HG03039 (cell line): ENCODE measurements at regions not wholly inside any gene's neighbourhood (a gene's known extent, or its start where the extent isn't known, plus 50 kb on each side); places are given as distances from the start of the nearest gene placed in this dataset.
"Not testable (repeated sequence)": the region's sequence is repeated elsewhere in the genome, so short reads cannot be mapped to it uniquely, and the experiment has no call there.

Source experiments
- ATAC-seq: cut with Tn5 transposase; IDR thresholded peaks from one replicate; pipeline ENCODE4 v1.9.1; 2021; ENCODE audit warnings: mild to moderate bottlenecking, moderate library complexity; ENCODE audit not compliant: unreplicated experiment

DNA sequence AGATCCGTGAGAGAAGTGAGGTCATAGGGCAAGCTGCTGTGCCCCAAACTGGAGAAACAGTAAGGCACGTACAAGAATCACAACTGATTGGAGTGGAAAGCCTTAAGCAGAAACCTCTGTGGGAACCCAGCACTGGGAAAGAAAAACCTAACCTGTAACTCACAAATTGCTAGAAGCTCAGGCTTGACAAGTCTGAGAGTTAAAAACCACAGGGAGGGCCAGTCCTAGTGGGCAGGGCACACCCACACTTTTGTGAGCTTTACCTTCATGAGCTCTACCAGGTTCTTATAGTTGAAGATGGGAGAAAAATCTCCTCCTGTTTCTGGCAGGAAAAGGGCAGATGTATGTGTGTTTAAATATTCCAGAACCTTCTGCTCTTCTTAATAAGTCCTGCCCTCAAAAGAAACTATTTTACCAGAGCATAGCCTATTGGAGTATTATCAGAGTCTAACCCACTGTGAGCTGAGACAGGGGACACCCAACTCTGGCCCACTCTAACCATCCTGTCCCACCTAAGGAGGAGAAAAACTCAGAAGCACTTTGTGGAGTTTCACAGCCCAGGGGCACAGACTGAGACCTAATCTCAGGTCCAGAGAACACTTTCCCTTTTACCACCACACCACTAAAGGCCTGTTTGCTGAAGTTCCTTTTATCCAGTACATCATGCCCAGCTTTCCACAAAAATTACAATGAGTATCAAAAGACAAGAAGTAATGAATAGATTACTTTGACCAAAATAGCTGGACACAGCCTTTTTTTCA is 1265.7 kb upstream of the CHAC2 start:
- ATAC-seq: no peak

DNA sequence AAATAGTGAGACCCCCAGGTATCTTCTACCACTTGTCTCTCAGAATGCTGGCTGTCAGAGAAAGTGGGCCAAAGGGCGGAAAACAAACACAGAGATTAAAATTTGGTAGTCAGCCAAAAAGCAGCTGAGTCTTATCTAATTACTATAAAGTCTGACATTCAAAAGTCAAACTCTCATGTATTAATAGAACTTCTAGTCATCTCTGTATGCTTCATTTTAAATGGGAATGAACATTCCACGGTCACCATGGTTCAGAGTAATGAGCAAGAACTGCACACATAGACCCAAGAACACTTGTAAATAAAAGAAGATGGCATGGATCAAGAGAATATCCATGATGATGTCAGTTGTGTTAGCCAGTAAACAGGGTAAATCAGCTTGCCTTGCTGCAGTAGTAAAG is 1267.0 kb upstream of the CHAC2 start:
- no peak for ATAC-seq

DNA sequence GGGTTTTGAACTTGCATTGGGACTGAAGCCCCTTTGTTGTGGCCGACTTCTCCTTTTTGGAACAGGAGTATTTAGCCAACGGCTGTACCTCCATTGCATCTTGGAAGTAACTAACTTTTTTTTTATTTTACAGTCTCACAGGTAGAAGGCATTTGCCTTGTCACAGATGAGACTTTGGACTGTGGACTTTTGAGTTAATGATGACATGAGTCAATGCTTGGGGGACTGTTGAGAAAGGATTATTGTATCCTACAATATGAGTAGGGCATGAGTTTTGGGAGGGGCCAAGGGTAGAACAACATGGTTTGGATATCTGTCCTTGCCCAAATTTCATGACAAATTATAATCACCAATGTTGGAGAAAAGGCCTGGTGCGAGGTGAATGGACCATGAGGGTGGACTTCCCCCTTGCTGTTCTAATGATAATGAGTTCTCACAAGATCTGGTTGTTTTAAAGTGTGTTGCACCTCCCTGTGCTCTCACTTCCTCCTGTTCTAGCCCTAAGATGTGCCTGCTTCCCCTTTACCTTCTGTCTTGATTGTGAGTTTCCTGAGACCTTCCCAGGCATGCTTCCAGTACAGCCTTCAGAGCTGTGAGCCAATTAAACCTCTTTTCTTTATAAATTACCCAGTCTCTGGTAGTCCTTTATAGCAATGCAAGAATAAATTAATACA is 1269.4 kb upstream of the CHAC2 start:
- ATAC-seq: no peak

DNA sequence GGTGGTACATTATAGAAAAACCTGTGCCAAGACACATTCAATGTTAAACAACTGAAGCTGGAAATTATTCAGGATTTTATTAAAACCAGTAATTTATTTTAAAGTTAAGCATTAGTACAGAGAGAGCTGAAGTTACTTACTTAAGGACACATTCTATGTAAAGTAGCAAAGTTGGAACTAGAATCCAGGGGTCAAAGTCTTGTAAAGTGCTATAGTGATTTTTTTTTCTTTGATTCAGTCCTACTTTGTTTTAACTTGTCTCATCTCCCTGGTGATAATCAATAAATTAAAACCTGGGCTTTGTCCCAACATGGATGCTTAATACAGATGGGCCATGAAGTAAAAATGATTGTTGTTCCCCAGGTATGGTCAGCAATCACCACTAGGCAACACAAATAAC is 1271.8 kb upstream of the CHAC2 start:
- ATAC-seq: no peak

DNA sequence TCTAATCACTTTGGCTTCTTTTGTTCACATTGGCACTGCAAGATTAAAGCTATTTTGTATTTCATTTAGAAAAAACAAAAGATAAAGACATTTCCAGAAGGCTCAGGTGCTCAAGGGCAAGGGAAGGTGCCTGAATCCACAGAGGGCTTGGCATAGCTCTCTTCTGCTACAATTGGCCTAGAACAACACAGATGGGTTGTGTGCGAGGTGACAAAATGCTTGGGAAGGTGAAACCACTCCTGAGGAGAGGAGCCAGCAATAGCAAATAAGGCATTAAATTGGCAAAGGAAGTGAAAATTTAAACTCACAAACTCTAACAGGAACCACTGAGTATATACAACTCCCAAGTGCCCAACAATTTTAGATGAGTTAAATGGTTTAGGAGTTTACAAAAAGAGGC is 1290.4 kb upstream of the CHAC2 start:
- ATAC-seq: no peak

DNA sequence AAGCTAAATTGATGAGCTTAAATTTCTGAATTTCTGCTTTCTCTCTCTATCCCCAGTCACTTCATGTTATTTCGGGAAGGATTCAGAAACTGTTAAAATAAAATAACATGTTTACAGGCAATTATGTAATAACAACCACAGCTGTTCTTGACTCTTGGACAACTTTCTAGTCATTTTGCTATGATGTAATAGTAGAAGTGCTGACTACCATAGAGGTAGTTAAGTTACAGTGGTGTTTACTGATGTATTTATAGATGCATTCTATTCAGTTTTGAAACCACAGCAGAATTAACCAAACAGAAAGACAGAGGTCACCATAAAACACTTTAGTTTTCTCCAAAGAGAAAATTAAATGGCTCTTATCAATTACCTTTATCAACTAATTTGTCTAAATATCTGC is 1292.0 kb upstream of the CHAC2 start:
- ATAC-seq: no peak

DNA sequence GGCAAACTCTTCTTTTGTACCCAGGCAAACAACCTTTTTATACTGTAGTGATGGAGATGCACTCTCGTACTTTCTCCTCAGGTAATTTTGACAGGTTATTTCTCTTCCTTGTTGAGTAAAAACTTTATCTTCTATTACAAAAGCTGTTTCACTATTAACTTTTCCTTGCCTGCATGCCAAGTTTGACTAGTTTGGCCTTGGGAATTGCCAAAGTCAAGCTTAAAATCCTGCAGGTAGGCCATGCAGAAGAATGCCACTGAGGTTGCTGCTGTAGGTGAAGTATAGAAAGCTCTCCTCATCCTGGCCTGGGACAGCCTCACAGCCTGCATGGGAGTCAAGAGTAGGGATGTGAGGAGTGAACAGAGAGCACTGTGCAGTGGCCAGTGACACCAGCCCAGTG is 1293.5 kb upstream of the CHAC2 start:
- no peak for ATAC-seq

DNA sequence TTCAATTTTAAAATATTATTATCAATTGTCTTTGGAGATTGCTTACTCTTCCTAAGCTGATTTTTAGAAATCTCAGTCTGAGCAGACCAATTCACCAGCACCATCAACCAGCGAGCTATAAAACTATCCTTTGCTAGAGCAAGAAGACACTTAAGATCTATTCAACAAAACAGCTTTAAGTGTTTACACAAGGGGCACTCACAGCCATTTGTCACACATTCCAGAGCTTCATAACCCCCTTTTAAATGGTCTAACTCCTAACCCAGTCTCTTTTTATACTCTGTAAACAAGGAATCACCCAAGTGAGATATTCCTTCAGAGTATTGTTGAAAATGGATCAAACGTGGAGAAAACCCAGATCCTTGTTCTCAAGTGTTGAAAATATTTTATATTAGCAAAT is 1294.1 kb upstream of the CHAC2 start:
- no peak for ATAC-seq

DNA sequence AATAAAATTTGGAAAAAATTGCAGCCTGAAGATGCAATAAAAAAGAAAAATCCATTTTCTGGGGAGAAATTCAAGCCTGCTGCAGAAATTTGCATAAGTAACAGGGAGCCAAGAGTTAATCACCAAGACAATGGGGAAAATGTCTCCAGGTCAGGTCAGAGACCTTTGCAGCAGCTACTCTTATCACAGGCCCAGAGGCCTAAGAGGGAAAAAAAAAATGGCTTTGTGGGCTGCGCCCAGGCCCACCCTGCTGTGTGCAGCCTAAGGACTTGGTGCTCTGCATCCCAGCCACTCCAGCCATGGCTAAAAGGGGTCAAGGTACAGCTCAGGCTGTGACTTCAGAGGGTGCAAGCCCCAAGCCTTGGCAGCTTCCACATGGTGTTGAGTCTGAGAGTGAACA is 1297.1 kb upstream of the CHAC2 start:
- ATAC-seq: not testable (repeated sequence)

DNA sequence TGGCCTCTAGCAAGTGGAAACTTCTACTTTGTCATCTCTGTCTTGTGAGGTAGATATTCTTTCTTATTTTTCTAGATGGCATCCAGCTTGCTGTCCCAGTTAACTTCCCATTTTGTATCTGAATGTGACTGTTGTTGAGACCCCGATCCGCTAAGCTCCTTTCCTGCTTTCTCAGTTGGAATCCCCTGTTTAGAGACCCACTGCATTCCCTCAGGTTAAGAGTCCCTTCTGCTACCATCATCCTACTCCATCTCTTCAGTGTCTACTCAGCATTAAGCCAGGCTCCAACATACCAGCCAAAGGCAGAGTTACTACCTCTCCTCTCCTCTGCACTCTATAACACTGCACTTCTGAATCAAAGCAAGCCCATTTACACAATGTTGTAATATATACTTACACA is 1300.4 kb upstream of the CHAC2 start:
- no peak for ATAC-seq

DNA sequence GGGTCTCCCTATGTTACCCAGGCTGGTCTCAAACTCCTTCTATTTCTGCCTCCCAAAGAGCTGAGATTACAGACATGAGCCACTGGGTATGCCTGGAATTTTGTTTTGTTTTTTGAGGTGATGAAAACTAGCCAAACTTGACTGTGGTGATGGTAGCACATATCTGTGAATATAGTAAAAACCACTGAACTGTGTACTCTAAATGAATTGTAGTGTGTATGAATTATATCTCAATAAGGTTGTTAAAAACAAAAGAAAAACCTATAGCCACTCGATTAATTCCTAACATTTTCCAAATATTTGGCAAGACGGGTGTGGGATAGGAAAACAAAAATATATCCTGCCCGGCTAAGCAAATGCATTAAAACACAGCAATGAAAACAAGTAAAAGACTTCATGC is 1302.3 kb upstream of the CHAC2 start:
- no peak for ATAC-seq

DNA sequence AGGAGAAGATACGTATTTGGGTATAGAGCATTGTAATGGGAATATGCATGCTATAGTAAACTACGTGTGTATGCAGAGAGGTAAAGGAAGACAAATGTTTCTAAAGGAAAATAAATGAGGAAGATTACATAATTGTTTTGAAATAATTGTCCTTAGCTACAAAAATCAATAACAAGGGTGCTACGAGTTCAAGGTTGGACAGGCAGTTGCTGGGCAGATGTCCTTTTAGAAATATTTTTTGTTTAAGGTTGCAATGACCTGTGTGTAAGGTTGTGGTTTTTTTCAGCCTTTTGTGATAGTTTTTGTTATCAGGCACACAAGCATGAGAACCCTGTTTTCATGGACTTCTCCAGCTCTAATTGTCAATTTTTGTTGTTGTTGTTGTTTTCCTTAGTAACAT is 1304.1 kb upstream of the CHAC2 start:
- ATAC-seq: no peak

DNA sequence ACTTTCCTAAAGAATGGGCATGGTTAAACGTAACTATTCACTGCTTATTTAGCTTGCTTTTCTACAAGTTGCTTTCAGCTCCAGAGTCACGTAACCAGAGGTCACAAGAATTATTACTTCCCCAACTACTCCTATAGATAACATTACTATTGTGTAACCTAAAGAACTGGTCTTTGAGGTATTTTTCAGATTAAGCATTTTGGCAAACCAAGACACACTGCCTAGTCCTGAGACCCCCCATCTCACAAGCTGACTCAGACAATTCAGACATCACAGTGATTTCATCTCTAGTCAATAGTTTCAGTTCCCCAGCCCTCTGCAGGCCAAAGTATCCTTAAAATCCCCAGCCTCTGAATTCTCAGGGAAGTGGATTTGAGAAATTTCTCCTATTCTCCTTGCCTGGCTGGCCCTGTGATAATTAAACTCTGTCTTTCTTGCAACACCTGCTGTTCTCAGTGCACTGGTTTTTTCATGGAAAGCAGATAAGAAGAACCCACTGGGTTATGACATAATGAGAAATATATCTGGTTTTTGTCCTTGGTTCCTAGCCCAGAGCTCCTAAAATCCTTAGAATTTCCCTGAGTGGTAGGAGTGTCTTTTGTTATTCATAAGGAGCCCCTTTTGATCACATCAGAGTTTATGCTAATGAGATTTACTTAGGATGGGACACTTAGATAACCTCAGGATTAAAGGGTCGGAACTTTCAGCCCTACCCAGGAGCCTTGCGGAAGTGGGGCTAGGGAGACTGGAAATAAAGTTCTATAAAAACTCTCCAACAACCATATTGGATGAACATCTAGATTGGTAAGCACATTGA is 1310.8 kb upstream of the CHAC2 start:
- no peak for ATAC-seq

DNA sequence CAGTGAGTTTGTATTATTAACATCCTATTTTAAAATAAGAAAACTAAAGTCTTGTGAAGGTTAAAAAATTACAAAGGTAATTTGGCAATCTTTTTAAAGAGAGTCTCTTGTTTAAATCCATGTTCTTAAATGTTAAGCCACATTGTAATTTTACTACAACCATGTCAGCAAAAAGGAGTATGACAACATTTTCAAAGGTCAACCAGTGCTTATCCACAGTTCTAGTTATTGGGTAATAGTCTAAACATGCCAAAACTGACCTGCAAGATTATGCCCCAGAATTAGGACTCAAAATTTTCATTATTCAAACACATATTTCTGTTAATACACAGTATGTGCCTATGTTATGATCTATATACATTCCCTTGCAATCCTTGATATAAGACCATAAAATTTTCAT is 1312.6 kb upstream of the CHAC2 start:
- no peak for ATAC-seq

DNA sequence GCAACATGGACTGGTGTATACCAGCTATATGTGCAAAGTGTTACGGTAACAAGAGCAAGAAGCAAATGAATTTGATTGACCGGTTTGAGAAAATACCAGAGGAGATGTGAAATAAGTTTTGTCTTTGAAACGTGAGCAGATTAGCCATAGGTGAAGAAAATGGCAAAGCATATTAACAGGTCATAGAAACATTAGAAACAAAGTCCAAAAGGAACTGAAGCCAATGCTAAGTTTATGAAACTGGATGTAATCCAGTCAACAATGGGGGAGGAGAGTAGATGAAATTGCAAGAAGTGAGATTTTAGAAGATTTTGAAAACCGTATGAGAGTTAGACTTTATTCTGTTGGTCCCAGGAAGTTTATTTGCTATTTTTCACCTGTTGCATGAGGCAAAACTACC is 1315.4 kb upstream of the CHAC2 start:
- ATAC-seq: no peak

DNA sequence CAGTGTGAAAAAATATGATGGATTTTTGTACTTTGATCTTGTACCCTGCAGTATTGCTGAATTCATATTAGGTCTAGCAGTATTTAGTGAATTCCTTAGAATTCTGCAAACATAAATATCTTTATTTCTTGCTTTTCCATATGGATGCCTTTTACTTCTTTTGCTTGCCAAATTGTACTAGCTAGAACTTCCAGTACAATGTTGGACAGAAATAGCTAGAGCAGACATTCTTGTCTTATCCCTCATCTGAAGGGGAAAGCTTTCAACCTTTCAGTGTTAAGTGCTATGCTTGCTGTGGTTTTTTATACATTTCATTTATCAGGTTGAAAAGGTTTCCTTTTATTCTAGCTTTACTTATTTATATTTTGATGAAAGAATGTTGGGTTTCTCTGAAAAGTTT is 1321.9 kb upstream of the CHAC2 start:
- no peak for ATAC-seq

DNA sequence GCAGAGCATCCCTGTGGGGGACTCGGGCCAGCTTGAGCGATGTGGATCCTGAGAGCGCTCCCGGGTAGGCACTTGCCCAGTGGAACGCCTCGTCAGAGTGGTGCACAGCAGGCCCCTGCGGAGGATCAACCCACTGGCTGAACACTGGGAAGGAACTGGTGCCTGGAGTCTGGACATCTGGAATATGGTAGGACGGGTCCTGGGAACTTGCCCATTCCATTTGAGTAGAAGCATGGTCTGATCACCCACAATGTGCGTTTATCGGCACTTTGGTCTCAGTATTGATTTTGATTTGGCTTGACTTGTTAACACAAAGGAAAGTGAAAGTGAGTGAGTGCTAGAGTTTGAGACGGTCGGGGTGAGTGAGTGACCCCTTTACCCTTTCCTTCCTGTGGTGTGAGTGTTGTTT is 1336.2 kb upstream of the CHAC2 start:
- no peak for ATAC-seq

DNA sequence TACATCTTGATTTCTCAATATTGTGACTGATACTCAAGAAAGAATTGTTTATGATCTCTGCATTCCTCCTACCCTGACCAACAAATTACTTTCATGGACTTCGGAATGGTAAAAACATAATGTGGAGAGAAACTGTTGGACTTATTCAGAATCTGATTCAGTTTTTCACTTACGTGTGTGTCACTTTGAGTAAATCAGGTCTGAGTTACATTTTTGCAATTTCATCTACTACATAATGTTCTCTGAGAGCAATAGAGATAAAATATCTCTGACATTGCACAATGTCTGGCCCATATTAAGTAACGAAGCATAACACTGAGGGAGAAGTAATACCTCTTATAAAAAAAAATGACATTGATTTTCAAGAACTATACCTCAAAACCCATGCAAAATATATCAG is 1337.9 kb upstream of the CHAC2 start:
- no peak for ATAC-seq

DNA sequence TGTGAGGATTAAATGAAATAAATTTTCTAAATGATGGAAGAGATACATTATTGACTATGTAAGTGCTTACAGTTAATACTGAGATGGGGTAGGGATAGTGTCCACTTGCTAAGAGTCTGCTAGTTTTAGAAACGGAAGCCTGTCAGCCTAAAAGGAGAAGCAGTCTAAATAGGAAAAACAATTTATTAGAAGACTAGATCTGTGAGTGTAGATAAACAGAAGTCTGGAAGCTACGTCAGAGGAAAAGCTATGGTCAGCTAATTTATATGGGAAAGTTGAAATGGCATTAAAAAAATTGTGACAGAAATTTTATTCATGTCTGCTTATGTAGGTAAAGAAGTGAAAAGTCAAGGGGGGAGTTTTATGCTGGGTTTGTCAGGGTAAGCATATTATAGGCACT is 1338.4 kb upstream of the CHAC2 start:
- no peak for ATAC-seq

DNA sequence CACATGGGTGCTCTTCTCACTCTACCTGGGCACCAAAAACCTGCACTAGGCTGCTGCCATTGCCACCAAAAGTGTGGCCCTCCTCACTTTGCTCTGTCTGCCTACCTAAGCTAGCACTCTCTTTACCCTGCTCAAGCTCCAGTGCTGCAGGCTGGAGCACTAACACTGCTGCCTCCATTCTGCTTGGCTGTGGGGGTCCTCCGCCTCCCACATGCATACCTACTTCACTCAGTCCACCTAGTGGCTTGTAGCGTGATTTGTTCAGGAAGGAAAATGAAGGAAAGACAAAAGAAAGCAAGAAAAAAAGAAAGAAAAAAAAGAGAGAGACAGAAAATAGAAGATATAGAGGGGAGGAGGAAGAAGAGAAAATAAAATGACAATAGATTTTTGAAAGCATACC is 1339.4 kb upstream of the CHAC2 start:
- no peak for ATAC-seq

DNA sequence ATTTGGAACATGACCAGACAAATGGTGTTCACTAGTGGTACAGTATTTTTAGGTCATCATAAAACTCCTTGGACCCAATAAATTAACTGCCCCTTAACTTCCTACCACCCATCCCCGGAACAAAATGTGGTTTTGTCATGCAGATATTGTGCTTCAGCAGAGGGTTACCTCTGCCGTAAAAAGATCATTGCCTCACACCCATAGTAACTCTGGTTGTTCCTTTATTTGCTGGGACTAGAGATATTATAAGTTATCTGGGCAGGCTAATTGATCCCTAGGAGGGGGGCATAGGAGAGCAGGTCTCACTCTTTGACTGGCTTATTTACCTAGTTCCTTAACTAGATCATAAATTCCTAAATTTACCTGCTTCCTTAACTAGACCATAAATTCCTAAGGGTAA is 1343.9 kb upstream of the CHAC2 start:
- no peak for ATAC-seq

DNA sequence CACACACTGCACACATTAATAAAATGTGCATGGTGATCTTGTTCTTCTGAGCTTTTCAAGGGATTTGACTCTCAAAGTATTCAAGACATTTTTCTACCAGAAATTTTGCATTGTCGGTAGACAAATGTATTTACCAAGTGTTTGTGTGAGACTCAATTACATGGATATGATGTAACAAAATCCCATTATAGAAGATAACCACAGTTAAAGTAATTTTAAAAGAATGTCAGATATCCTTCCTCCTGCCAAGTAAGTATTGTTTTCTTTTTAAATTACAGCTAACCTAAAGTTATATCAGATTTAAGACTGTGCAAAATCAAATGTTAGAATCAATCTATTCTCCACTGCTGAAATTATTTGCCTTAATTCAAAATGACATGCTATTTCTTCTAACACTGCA is 1344.5 kb upstream of the CHAC2 start:
- ATAC-seq: no peak
